Hepatocyte (in vitro differentiated cells): ENCODE measurements at regions not wholly inside any gene's neighbourhood (a gene's known extent, or its start where the extent isn't known, plus 50 kb on each side); places are given as distances from the start of the nearest gene placed in this dataset.

Experiments
- CTCF ChIP-seq: fragments of 200-600 bp; sonication (generic); IDR thresholded peaks from 2 replicates; pipeline ENCODE4 v1.5.1; 2016; ENCODE audit warnings: antibody characterized with exemption, mild to moderate bottlenecking; ENCODE audit not compliant: poor library complexity
- EZH2phosphoT487 ChIP-seq: fragments of 200-600 bp; sonication (generic); IDR thresholded peaks from one replicate; pipeline ENCODE4 v1.6.1; 2018; ENCODE audit warnings: antibody characterized with exemption, mild to moderate bottlenecking, low read depth, moderate library complexity; ENCODE audit not compliant: unreplicated experiment, severe bottlenecking

DNA sequence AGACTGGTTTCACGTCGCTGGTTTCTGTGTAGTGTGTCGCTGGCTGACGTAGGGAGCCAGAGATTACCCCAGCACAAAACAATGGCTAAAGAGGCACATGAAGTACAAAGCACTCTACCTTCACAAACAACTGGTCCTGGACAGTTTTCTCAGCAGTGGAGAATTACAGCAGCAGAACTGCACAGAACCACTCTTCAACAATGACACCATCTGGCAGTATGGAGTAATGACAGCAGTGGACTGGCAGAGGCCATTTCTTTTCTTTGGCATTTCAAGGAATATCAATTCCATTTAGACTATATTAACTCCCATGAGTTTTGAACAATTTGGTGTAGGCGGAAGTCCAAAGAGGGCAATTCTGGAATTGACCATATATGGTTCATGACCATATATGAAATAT, 1074.1 kb downstream of the AACS start:
- TF ChIP-seq CTCF (no peak), EZH2phosphoT487 (no peak)
